GM19238 (cell line): ENCODE measurements at regions not wholly inside any gene's neighbourhood (a gene's known extent, or its start where the extent isn't known, plus 50 kb on each side); places are given as distances from the start of the nearest gene placed in this dataset.

ENCODE experiments used
- DNase-seq: peaks from one replicate; pipeline ENCODE4 v3.0.0; 2011; ENCODE audit warnings: low spot score; ENCODE audit not compliant: insufficient read length

- DNase-seq = no peak
These were observed 419.9 kb downstream of the HAPSTR1 start for GRCh38 chr16:9511389-9511788.

- no peak for DNase-seq
These were observed 425.0 kb downstream of the HAPSTR1 start for GRCh38 chr16:9516444-9516843.

GRCh38 chr16:9518051-9518450 is 426.6 kb downstream of the HAPSTR1 start:
- DNase-seq = no peak

- DNase-seq = no peak
These were observed 427.1 kb downstream of the HAPSTR1 start for GRCh38 chr16:9518581-9518980.

- DNase-seq = no peak
These were observed 430.4 kb downstream of the HAPSTR1 start for GRCh38 chr16:9521749-9522370.

GRCh38 chr16:9522614-9523013 is 431.2 kb downstream of the HAPSTR1 start:
- no peak for DNase-seq

- no peak for DNase-seq
These were observed 432.6 kb downstream of the HAPSTR1 start for GRCh38 chr16:9523994-9524393.

GRCh38 chr16:9525037-9525436 is 433.6 kb downstream of the HAPSTR1 start:
- no peak for DNase-seq

GRCh38 chr16:9526791-9527190 is 435.3 kb downstream of the HAPSTR1 start:
- DNase-seq = no peak

GRCh38 chr16:9527976-9528375 is 436.5 kb downstream of the HAPSTR1 start:
- DNase-seq = no peak

GRCh38 chr16:9528511-9529079 is 437.2 kb downstream of the HAPSTR1 start:
- DNase-seq = no peak

GRCh38 chr16:9533042-9533441 is 441.6 kb downstream of the HAPSTR1 start:
- no peak for DNase-seq

GRCh38 chr16:9534759-9535158 is 443.3 kb downstream of the HAPSTR1 start:
- no peak for DNase-seq

- DNase-seq = no peak
These were observed 445.5 kb downstream of the HAPSTR1 start for GRCh38 chr16:9536905-9537304.

GRCh38 chr16:9539346-9539745 is 447.9 kb downstream of the HAPSTR1 start:
- no peak for DNase-seq

- DNase-seq = no peak
These were observed 450.3 kb downstream of the HAPSTR1 start for GRCh38 chr16:9541723-9542122.

- no peak for DNase-seq
These were observed 450.8 kb downstream of the HAPSTR1 start for GRCh38 chr16:9542165-9542755.

- DNase-seq = no peak
These were observed 454.3 kb downstream of the HAPSTR1 start for GRCh38 chr16:9545522-9546437.

GRCh38 chr16:9546438-9546786 is 455.0 kb downstream of the HAPSTR1 start:
- DNase-seq = no peak

GRCh38 chr16:9549487-9549886 is 458.0 kb downstream of the HAPSTR1 start:
- DNase-seq = no peak

GRCh38 chr16:9555051-9555450 is 463.6 kb downstream of the HAPSTR1 start:
- no peak for DNase-seq
